ENCODE measurements at regions not wholly inside any gene's neighbourhood (a gene's known extent, or its start where the extent isn't known, plus 50 kb on each side); places are given as distances from the start of the nearest gene placed in this dataset.

- intact Hi-C loops (cut with DNase I; ENCODE audit: low total_unique reads): no loop called here
- Histone ChIP-seq H3K36me3 (no peaks in the 10 kb centered on the region), H3K4me3 (no peak overlapping the region), H3K27me3 (no peaks in the 10 kb centered on the region), H3K9me3 (no peaks in the 10 kb centered on the region), H3K4me1 (no peaks in the 10 kb centered on the region), H3K27ac (no peak overlapping the region)
- TF ChIP-seq POLR2AphosphoS5 (IDR thresholded peaks at IDR 0.05) (no peak), CTCF (IDR thresholded peaks at IDR 0.05) (no peak), POLR2A (IDR thresholded peaks at IDR 0.05) (no peak)
- DNase-seq (ENCODE audit: low spot score in 2 of 2): no peak
Observed at GRCh38 chr5:35337340-35338156, 107.3 kb upstream of the PRLR start.

GRCh38 chr5:35336230-35336629 lies 105.9 kb upstream of the PRLR start:
- Histone ChIP-seq H3K27ac (no peak overlapping the region), H3K27me3 (no peaks in the 10 kb centered on the region), H3K36me3 (no peaks in the 10 kb centered on the region), H3K4me1 (no peaks in the 10 kb centered on the region), H3K4me3 (no peak overlapping the region), H3K9me3 (no peaks in the 10 kb centered on the region)
- TF ChIP-seq CTCF (IDR thresholded peaks at IDR 0.05): no peak
- no peak for TF ChIP-seq POLR2A (IDR thresholded peaks at IDR 0.05)
- no peak for DNase-seq (ENCODE audit: low spot score in 2 of 2)
- intact Hi-C loops (cut with DNase I; ENCODE audit: low total_unique reads): no loop called here

- no peaks in the 10 kb centered on the region for H3K4me1 ChIP-seq
- TF ChIP-seq POLR2A (IDR thresholded peaks at IDR 0.05) (no peak), POLR2AphosphoS5 (IDR thresholded peaks at IDR 0.05) (no peak), CTCF (IDR thresholded peaks at IDR 0.05) (no peak)
- H3K4me3 ChIP-seq: no peak overlapping the region
- no peaks in the 10 kb centered on the region for H3K27me3 ChIP-seq
- H3K36me3 ChIP-seq: no peaks in the 10 kb centered on the region
- H3K9me3 ChIP-seq: no peaks in the 10 kb centered on the region
- no peak for DNase-seq (ENCODE audit: low spot score in 2 of 2)
- no peak overlapping the region for H3K27ac ChIP-seq
- intact Hi-C loops (cut with DNase I; ENCODE audit: low total_unique reads): no loop called here
Observed at GRCh38 chr5:35335752-35336151, 105.5 kb upstream of the PRLR start.

- Histone ChIP-seq H3K36me3 (no peaks in the 10 kb centered on the region), H3K9me3 (no peaks in the 10 kb centered on the region), H3K4me1 (no peaks in the 10 kb centered on the region), H3K27me3 (no peaks in the 10 kb centered on the region), H3K4me3 (no peak overlapping the region), H3K27ac (no peak overlapping the region)
- DNase-seq (ENCODE audit: low spot score in 2 of 2): no peak
- TF ChIP-seq POLR2A (IDR thresholded peaks at IDR 0.05) (no peak), POLR2AphosphoS5 (IDR thresholded peaks at IDR 0.05) (no peak), CTCF (IDR thresholded peaks at IDR 0.05) (no peak)
- intact Hi-C loops (cut with DNase I; ENCODE audit: low total_unique reads): no loop called here
Observed at GRCh38 chr5:35333366-35333765, 103.1 kb upstream of the PRLR start.

- no peak for TF ChIP-seq POLR2AphosphoS5 (IDR thresholded peaks at IDR 0.05)
- TF ChIP-seq POLR2A (IDR thresholded peaks at IDR 0.05): no peak
- TF ChIP-seq CTCF (IDR thresholded peaks at IDR 0.05): no peak
- H3K4me1 ChIP-seq: no peaks in the 10 kb centered on the region
- intact Hi-C loops (cut with DNase I; ENCODE audit: low total_unique reads): no loop called here
- no peaks in the 10 kb centered on the region for H3K9me3 ChIP-seq
- H3K4me3 ChIP-seq: no peak overlapping the region
- no peak overlapping the region for H3K27ac ChIP-seq
- H3K27me3 ChIP-seq: no peaks in the 10 kb centered on the region
- H3K36me3 ChIP-seq: no peaks in the 10 kb centered on the region
- DNase-seq (ENCODE audit: low spot score in 2 of 2): no peak
Observed at GRCh38 chr5:35331956-35332950, 102.0 kb upstream of the PRLR start.

Data from breast epithelium (tissue), 4 donors.